ENCODE measurements at regions not wholly inside any gene's neighbourhood (a gene's known extent, or its start where the extent isn't known, plus 50 kb on each side); places are given as distances from the start of the nearest gene placed in this dataset.
"Not testable (repeated sequence)": the region's sequence is repeated elsewhere in the genome, so short reads cannot be mapped to it uniquely, and the experiment has no call there.

DNA sequence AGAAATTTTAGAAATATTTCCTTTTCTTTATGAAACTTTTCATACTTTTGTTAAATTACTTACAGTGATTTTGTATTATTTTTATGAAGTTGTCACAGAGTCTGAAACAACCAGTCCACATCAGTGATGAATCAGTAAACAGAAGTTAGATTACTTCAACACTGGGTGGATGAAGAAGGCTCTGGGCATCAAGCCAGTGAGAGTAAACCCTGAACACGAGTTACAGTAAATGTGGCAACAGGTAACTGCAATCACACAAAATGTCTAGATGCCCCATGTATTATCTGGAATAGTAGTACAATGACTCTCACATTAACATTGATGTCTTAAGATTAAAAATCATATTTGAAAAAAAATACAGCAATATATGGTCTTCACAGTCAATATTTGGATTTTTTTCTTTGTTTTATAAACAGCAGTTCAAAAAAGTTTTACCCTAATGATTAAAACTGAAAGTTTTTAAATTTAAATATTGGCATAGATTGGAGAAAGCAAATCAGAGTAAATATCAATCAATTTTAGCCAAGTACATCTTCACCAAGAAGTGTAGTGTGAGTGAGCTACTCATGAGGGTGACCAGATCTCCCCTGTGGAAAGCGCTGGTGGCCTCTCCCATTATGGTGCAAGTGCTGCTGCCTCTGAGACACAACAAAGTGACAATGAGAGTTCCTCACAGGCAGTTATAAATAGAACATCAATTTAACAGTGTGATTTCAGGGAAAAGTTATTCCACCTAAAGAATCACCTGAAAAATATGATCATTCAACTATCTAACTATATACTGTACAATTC, 63.2 kb upstream of the UGT2B7 start:
- CTCF ChIA-PET, result no interaction called here
- POLR2A ChIA-PET, result no interaction called here
- no peak for TF ChIP-seq ARNT (IDR thresholded peaks at IDR 0.05)
- no peak for TF ChIP-seq FOXM1 (IDR thresholded peaks at IDR 0.05; ENCODE audit: borderline replicate concordance)
- TF ChIP-seq SP1 (IDR thresholded peaks at IDR 0.05), result no peak
- no peak for TF ChIP-seq TARDBP (IDR thresholded peaks at IDR 0.05)
- TF ChIP-seq SUZ12 (IDR thresholded peaks at IDR 0.05), result no peak
- TF ChIP-seq CTBP1 (IDR thresholded peaks at IDR 0.05; ENCODE audit: borderline replicate concordance), result no peak
- TF ChIP-seq BHLHE40 (IDR thresholded peaks at IDR 0.05; ENCODE audit: borderline replicate concordance), result no peak
- TF ChIP-seq LEF1 (IDR thresholded peaks at IDR 0.05; ENCODE audit: borderline replicate concordance), result no peak
- TF ChIP-seq ZNF384 (IDR thresholded peaks at IDR 0.05), result no peak
- no peak for TF ChIP-seq ELF4 (IDR thresholded peaks at IDR 0.05)
- no peak for TF ChIP-seq NFRKB (IDR thresholded peaks at IDR 0.05)
- TF ChIP-seq, protein P1, sequence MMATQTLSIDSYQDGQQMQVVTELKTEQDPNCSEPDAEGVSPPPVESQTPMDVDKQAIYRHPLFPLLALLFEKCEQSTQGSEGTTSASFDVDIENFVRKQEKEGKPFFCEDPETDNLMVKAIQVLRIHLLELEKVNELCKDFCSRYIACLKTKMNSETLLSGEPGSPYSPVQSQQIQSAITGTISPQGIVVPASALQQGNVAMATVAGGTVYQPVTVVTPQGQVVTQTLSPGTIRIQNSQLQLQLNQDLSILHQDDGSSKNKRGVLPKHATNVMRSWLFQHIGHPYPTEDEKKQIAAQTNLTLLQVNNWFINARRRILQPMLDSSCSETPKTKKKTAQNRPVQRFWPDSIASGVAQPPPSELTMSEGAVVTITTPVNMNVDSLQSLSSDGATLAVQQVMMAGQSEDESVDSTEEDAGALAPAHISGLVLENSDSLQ (IDR thresholded peaks at IDR 0.05), result no peak
- no peak for DNase-seq (ENCODE audit: extremely low spot score)

DNA sequence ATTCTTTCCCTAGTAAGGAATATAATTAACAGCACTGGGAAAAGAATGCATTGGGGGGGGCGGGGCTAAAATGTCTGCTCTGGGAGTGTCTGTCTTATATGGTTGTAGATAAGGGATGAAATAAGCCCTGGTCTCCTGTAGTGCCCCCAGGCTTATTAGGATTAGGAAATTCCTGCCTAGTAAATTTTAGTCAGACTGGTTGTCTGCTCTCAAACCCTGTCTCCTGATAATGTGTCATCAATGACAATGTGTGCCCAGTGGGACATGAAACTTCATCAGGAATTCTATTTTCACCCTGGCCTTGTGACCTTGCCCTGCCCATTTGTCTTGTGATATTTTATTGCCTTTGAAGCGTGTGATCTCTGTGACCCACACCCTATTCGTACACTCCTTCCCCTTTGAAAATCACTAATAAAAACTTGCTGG, 61.9 kb upstream of the UGT2B7 start:
- CTCF ChIA-PET; DNase-seq (ENCODE audit: extremely low spot score); POLR2A ChIA-PET: not testable (repeated sequence)
- TF ChIP-seq ARNT (IDR thresholded peaks at IDR 0.05), result 0 out of 2 replicates have a peak, but pooled peaks have one; percentile 18

DNA sequence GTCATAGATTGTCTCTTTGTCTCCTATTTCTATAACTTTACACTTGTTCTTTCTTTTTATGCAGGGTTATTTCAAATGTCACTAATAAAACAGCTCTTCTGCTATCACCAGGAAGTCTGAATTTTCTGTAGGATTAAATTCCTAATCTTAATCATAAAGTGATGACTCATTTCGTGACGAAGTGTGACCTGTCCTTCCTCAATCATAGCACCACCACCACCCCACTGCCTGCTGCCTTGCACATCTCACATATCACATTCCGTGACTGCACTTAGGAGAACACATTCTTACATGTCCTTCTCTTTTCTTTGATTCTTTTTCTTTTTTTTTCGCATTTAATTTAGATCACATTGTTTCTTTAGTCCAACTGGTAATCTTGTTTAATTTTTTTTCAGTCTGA, 57.7 kb upstream of the UGT2B7 start:
- ChIA-PET POLR2A (no interaction called here), CTCF (no interaction called here)

DNA sequence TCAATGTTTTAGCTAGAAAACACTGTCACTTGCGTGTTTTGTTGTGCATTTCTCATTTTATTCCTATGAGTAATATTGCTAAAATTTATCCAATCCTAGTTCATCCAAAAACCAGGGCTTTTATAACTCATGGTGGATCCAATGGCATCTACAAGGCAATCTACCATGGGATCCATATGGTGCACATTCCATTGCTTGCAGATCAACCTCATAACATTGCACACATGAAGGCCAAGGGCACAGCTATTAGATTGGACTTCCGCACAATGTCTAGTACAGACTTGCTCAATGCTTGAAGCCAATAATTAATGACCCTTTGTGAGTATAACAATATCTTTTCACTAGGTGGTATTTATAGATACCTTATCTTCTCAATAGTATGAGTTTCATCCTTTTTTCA, 57.2 kb upstream of the UGT2B7 start:
- DNase-seq (ENCODE audit: extremely low spot score), result no peak
- CTCF ChIA-PET, result no interaction called here
- POLR2A ChIA-PET, result no interaction called here
- no peak for TF ChIP-seq ARNT (IDR thresholded peaks at IDR 0.05)
- TF ChIP-seq, protein P1 (IDR thresholded peaks at IDR 0.05), result no peak
- no peak for TF ChIP-seq BHLHE40 (IDR thresholded peaks at IDR 0.05; ENCODE audit: borderline replicate concordance)
- TF ChIP-seq FOXK2 (IDR thresholded peaks at IDR 0.05), result no peak
- no peak for TF ChIP-seq SP1 (IDR thresholded peaks at IDR 0.05)
- no peak for TF ChIP-seq L3MBTL2 (conservative IDR thresholded peaks at IDR 0.05)
- TF ChIP-seq SUZ12 (IDR thresholded peaks at IDR 0.05), result no peak
- TF ChIP-seq FOXA1 (IDR thresholded peaks at IDR 0.05), result no peak
- no peak for TF ChIP-seq FOXM1 (IDR thresholded peaks at IDR 0.05; ENCODE audit: borderline replicate concordance)
- no peak for TF ChIP-seq HDGF (IDR thresholded peaks at IDR 0.05; ENCODE audit: borderline replicate concordance)
- TF ChIP-seq ELF4 (IDR thresholded peaks at IDR 0.05), result no peak
- TF ChIP-seq ZNF384 (IDR thresholded peaks at IDR 0.05), result no peak
- TF ChIP-seq LEF1 (IDR thresholded peaks at IDR 0.05; ENCODE audit: borderline replicate concordance), result no peak
- TF ChIP-seq CTBP1 (IDR thresholded peaks at IDR 0.05; ENCODE audit: borderline replicate concordance), result no peak
- no peak for TF ChIP-seq NFRKB (IDR thresholded peaks at IDR 0.05)
- TF ChIP-seq TARDBP (IDR thresholded peaks at IDR 0.05), result no peak

More for the DNA sequence above, 57.7 kb upstream of the UGT2B7 start:
- DNase-seq (ENCODE audit: extremely low spot score), result no peak
- TF ChIP-seq ELF4 (IDR thresholded peaks at IDR 0.05) (no peak), ARNT (IDR thresholded peaks at IDR 0.05) (no peak), SUZ12 (IDR thresholded peaks at IDR 0.05) (no peak), NFRKB (IDR thresholded peaks at IDR 0.05) (no peak), TARDBP (IDR thresholded peaks at IDR 0.05) (no peak), BHLHE40 (IDR thresholded peaks at IDR 0.05; ENCODE audit: borderline replicate concordance) (no peak)

DNA sequence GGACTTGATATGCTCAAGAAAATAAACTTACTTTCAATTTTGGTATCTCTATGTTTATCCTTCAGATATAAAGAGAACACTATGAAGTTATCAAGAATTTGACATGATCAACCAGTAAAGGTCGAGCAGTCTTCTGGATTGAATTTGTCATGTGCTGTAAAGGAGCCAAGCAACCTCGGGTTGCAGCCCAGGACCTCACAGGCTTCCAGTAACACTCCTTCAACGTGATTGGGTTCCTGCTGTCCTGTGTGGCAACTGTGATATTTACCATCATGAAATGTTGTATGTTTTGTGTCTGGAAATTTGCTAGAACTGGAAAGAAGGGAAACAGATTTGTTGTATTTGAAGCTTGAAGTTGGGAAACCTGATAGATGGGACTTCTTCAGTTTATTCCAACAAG, 52.0 kb upstream of the UGT2B7 start:
- ChIA-PET POLR2A (no interaction called here), CTCF (no interaction called here)
- no peak for DNase-seq (ENCODE audit: extremely low spot score)
- TF ChIP-seq ARNT (IDR thresholded peaks at IDR 0.05) (no peak), FOXK2 (IDR thresholded peaks at IDR 0.05) (no peak), SP1 (IDR thresholded peaks at IDR 0.05) (no peak), BHLHE40 (IDR thresholded peaks at IDR 0.05; ENCODE audit: borderline replicate concordance) (no peak), HDGF (IDR thresholded peaks at IDR 0.05; ENCODE audit: borderline replicate concordance) (no peak), FOXM1 (IDR thresholded peaks at IDR 0.05; ENCODE audit: borderline replicate concordance) (no peak), L3MBTL2 (conservative IDR thresholded peaks at IDR 0.05) (no peak), ELF4 (IDR thresholded peaks at IDR 0.05) (no peak), ZNF384 (IDR thresholded peaks at IDR 0.05) (no peak), FOXA1 (IDR thresholded peaks at IDR 0.05) (no peak), TARDBP (IDR thresholded peaks at IDR 0.05) (no peak), LEF1 (IDR thresholded peaks at IDR 0.05; ENCODE audit: borderline replicate concordance) (no peak), CTBP1 (IDR thresholded peaks at IDR 0.05; ENCODE audit: borderline replicate concordance) (no peak), SUZ12 (IDR thresholded peaks at IDR 0.05) (no peak), NFRKB (IDR thresholded peaks at IDR 0.05) (no peak)
- TF ChIP-seq, protein P1 (IDR thresholded peaks at IDR 0.05), result no peak
